NCI-H1930 (cell line): ENCODE measurements at regions not wholly inside any gene's neighbourhood (a gene's known extent, or its start where the extent isn't known, plus 50 kb on each side); places are given as distances from the start of the nearest gene placed in this dataset.

Experiments used
- DNase-seq, 2 experiments: peaks; one replicate each; lab custom pipeline; 2025; lab: John Stamatoyannopoulos, UW

DNA sequence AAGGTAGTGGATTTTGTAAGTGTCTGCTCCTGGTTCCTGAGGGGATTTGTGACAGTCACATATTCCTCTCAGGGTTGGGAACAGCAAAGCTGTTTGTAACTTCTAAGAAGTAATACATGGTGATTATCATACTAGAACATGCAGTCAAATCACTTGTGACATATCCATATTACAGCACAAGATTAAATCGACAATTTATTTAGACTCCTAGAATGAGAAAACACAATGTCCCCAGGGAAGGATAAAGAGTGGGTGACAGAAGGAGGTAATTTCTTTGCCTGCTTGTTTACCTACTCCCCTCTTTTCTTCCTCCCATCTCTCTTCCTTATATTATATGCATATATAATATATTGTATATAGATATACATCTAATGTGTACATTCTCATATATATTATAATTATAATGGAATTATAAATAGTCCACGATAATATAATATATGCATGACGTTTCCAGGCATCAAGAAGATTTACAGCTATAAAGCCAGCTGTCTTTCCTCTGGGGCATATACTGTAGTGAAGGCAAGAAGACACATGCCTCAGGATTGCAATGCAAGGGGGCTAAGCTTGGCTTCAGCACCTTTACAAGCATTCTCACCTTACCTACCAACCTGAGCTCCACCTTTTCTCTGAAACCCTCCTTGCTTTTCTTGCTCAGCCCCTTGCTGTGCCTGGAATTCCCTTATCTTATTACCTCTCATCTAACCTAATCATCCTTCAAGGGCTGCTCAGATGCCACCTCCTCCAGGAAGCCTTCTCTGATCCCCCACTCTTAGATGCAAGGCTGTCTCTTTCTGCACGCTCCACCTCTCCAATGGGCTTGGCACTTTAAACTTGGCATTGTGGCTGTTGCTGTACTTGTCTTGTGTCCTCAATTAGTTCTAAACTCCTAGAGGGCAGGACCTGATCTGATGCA, 73.1 kb upstream of the PIAS1 start:
- DNase-seq: no peak

DNA sequence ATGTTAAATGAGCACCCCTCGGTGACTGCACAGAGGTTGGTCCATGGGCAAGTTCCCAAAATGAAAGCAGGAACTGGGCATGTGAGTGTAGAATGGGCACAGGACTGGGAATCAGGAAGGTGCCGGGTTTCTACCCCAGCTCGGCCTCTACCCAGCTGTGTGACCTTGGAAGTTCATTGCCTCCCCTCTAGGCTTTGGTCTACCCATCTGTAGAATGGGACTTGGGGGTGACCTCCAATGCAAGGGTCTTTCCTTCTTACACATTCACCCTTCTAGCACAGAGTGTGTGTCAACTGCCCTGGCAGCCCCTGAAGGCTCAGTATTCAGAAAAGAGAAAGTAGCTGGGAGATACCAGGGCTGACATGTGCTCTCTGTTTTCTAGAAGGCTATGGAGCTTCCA, 72.3 kb upstream of the PIAS1 start:
- no peak for DNase-seq

DNA sequence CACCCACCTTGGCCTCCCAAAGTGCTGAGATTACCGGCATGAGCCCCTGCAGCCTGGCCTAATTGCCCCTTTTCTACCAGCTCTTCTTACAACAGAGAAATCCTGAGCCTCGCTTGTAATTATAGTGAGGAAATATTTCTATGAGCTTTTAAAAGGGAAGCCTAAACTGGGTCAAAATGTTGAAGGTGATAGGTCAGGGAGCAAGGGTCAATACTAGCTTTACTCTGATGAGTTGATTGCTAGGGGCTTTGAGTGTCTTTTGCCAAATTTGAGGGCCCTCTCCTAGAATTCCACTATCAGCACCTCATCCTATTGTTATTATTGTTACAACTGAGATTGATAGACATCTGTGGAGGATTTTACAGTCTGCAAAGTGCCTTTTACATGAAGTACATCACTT, 62.4 kb upstream of the PIAS1 start:
- DNase-seq: no peak

DNA sequence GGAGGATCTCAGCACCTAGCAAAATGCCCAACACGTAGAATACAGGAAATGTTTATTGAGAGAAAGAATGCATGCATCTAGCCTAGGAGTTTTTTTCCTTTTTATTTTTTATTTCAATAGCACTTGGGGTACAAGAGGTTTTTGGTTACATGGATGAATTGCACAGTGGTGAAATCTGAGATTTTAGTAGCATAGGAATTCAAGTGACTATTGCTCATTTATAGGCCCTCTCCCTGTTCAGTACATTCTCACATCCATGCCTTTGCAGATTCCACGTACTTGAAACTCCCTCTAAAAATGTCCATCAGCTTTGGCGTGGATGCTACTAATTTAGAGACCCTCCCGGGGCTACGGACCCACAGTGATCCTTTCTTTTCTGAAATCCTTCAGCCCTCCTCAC, 61.7 kb upstream of the PIAS1 start:
- DNase-seq: no peak

DNA sequence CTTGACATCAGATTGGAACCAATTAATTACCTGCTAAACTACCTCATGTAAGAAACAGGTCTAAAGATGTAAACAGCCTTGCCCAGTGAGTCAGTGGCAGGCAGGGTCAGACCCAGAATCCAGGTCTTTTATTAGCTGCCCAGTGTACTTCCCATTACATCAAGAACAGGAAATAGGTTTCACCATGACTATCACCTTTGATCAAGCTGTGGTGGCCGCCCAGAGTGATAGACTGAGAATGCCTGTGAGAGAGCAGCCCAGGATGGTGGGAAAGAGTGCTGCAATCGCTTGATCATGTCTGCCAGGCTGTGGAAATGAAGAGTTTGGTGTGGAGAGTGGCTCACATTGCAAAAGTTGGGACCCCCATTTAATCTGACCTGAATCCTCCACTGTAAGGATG, 61.3 kb upstream of the PIAS1 start:
- no peak for DNase-seq

DNA sequence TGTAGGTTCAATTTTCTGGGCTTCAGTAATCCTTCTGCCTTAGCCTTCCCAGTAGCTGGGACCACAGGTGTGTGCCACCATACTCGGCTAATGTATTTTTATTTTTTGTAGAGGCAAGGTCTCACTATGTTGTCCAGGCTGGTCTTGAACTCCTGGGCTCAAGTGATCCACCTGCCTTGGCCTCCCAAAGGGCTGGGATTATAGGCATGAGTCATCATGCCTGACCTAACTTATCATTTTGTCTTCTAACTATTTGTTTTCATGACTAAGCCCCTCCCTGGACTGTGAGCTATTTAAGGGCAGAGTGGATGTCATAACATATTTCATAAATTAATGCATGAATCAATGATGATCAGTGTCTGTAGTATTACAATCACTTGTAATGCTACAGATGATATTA, 56.1 kb upstream of the PIAS1 start:
- DNase-seq: no peak

DNA sequence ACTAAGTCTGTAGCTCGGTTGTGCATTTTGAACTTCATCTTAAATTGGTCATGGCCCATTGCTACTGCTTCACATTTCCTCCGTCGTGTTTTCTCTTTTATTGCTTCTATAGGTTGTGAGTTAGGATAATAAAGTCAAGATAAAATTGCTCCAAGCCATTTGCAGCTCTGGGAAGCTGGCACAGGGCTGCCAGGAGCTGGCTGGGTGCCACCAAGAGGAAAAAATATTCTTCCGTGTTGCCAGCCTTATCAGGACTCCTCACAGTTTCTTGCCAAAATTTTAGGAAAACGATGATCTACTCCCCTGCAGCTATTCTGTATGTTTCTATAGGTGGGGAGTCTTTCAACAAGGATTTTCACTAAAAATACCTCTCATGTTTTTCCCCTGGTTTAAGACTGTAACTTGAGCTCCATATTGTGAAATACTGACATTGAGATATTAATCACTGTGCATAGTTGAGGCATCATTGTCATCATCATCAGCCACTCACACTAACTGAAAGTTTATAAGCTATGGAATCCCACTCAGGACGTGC, 55.4 kb upstream of the PIAS1 start:
- DNase-seq: no peak

DNA sequence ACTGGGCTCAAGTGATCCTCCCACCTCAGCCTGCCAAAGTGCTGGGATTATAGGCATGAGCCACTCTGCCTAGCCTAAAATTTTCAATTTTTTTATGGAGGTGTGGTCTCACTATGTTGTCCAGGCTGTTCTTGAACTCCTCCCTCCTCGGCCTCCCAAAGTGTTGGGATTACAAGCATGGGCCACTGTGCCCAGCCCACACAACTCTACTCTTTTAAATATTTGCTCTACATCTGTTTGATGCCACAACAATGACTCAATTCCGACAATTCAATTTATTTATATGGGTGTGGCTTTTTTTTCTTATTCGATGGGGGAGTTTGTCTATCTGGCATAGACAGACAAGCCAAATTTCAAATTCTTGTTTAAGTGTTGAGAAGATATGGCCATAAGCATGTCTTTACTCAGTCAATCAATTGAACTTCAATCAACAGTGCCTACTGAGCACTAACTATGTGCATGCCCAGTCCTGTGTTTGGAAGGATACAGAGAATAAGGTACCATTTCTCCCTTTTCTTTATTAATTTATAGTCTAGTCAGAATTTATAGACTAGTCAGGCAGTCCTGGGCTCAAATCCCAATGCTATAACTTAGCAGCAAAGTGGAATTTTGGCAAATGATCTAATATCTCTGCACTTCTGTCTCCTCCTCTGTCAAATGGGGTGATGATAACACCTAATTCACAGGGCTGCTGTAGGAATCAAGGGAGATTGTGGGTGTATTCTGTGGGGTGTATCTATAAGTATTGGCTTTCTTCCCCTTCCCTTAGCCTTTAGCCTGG, 54.6 kb upstream of the PIAS1 start:
- no peak for DNase-seq

DNA sequence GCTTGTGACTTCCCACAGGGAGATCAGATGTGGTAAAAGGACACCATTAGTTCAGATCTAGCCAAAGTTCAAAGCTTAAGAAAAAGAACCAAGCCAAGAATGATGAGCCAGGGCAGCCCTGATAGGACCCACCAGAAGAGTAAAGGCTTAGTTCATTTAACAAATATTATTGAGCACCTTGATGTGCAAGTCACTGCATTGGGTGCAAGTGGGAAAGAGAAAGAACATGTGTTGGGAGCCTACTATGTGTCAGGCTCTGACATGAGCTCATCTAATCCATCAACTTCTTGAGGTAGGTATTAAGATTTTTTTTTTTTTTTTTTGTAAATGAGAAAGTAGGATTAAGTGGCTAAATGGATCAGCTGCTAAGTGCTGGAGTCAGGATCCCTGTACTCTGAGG, 53.4 kb upstream of the PIAS1 start:
- DNase-seq: no peak

DNA sequence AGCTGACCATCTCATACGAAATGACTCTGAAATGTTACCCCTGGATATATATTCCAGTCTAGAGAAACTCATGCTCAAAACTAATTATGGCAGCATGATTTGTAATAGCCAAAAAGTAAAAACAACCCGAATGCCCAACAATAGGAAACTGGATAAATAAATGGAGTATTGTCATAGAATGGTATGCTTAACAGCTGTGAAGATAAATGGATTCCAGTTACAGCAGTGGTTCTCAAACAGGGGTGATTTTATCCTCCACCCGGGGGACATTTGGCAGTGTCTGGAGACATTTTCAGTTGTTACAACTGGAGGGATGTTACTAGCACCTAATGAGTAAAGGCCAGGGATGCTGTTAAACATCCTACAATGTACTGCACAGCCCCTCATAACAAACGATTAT, 52.3 kb upstream of the PIAS1 start:
- DNase-seq: no peak

DNA sequence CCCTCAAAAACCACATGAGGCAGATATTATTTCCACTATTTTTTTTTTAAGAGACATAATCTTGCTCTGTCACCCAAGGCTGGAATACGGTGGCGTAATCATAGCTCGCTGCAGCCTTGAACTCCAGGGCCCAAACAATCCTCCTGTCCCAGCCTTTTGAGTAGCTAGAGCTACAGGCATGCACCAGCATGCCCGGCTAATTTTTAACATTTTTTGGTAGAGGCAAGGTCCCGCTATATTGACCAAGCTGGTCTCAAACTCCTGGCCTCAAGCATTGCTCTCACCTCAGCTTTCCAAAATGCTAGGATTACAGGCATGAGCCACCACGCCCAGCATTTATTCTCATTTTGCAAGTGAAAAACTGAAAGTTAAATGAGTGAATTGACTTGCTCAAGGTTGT, 50.8 kb upstream of the PIAS1 start:
- no peak for DNase-seq
